A549 (cell line): ENCODE measurements at regions not wholly inside any gene's neighbourhood (a gene's known extent, or its start where the extent isn't known, plus 50 kb on each side); places are given as distances from the start of the nearest gene placed in this dataset.

ENCODE experiments used
- BHLHE40 ChIP-seq: IDR thresholded peaks from 2 replicates; pipeline ENCODE4 v1.6.1; 2012; ENCODE audit warnings: low read depth, low read length, inconsistent platforms
- CHD2 ChIP-seq: fragments of 150-350 bp; IDR thresholded peaks from 2 replicates; pipeline ENCODE4 v1.6.1; 2014; ENCODE audit warnings: low read length; ENCODE audit not compliant: partially characterized antibody
- CTCF ChIP-seq: fragments of >200 bp; sonication (Bioruptor Twin); formaldehyde crosslinking; IDR thresholded peaks from 3 replicates; pipeline ENCODE4 v1.5.1; 2016
- EP300 ChIP-seq, 2 experiments: fragments of >200 bp; sonication (Bioruptor Twin); formaldehyde crosslinking; IDR thresholded peaks; 2 replicates in 1 of 2; 3 replicates in 1 of 2; pipeline ENCODE4 v1.6.1; 2016 to 2017
- HDAC2 ChIP-seq: fragments of 200-600 bp; sonication (generic); IDR thresholded peaks from 2 replicates; pipeline ENCODE4 v1.6.1; 2016
- HMGXB4 ChIP-seq: fragments of 250-450 bp; sonication (Bioruptor Pico); IDR thresholded peaks from 2 replicates; pipeline ENCODE4 v1.5.0; 2021; ENCODE audit warnings: mild to moderate bottlenecking, moderate library complexity, borderline replicate concordance
- KDM1A ChIP-seq: fragments of 200-600 bp; sonication (generic); IDR thresholded peaks from 2 replicates; pipeline ENCODE4 v1.6.1; 2016; ENCODE audit warnings: low read depth, mild to moderate bottlenecking
- KDM5A ChIP-seq: fragments of 200-600 bp; sonication (generic); IDR thresholded peaks from 2 replicates; pipeline ENCODE4 v1.6.1; 2016; ENCODE audit warnings: antibody characterized with exemption, mild to moderate bottlenecking
- MAX ChIP-seq: IDR thresholded peaks from 2 replicates; pipeline ENCODE4 v1.6.1; 2012
- MYC ChIP-seq: IDR thresholded peaks from 2 replicates; pipeline ENCODE4 v1.6.1; 2012; ENCODE audit warnings: mild to moderate bottlenecking, inconsistent platforms, low read length, improper control_type of control experiment, borderline replicate concordance
- POLR2A ChIP-seq: IDR thresholded peaks from 2 replicates; pipeline ENCODE4 v1.6.1; 2012; ENCODE audit warnings: mild to moderate bottlenecking, low read length
- SMC3 ChIP-seq: fragments of >200 bp; sonication (Bioruptor Twin); formaldehyde crosslinking; IDR thresholded peaks from 3 replicates; pipeline ENCODE4 v1.6.1; 2018; ENCODE audit warnings: inconsistent platforms
- SREBF2 ChIP-seq: fragments of 450-650 bp; IDR thresholded peaks from 2 replicates; pipeline ENCODE4 v1.6.1; 2014; ENCODE audit warnings: mild to moderate bottlenecking, moderate library complexity
- ZFP36 ChIP-seq: fragments of 450-650 bp; IDR thresholded peaks from 2 replicates; pipeline ENCODE4 v1.6.1; 2014; ENCODE audit warnings: borderline replicate concordance; ENCODE audit not compliant: partially characterized antibody

GRCh38 chr7:32774541-32774951 lies 117.0 kb downstream of the KBTBD2 start:
- TF ChIP-seq MAX (no peak), MYC (no peak), EP300 (IDR thresholded peaks at IDR 0.05) (no peak), SMC3 (no peak), CHD2 (no peak), CTCF (no peak), HMGXB4 (CRISPR knock-in tag) (no peak), KDM5A (no peak), SREBF2 (no peak), BHLHE40 (no peak), KDM1A (no peak), HDAC2 (no peak), POLR2A (no peak), ZFP36 (no peak)
